Trophoblast cell (in vitro differentiated cells and primary cell): ENCODE measurements at regions not wholly inside any gene's neighbourhood (a gene's known extent, or its start where the extent isn't known, plus 50 kb on each side); places are given as distances from the start of the nearest gene placed in this dataset.

ENCODE experiments used
- DNase-seq, 2 donors: peaks; one replicate each; pipeline ENCODE4 v3.0.0-alpha.2; 2016
- H2AFZ ChIP-seq: 2 replicates; pipeline ENCODE4 v1.6.1; 2013; ENCODE audit warnings: low read length, moderate library complexity, mild to moderate bottlenecking; ENCODE audit not compliant: insufficient read depth, poor library complexity
- H2AK5ac ChIP-seq: 2 replicates; pipeline ENCODE4 v1.6.1; 2013; ENCODE audit warnings: mild to moderate bottlenecking, low read length
- H2BK120ac ChIP-seq: 2 replicates; pipeline ENCODE4 v1.6.1; 2013; ENCODE audit warnings: low read length, mild to moderate bottlenecking, moderate library complexity; ENCODE audit not compliant: insufficient read depth, poor library complexity
- H2BK12ac ChIP-seq: 2 replicates; pipeline ENCODE4 v1.6.1; 2013; ENCODE audit warnings: mild to moderate bottlenecking, low read length, moderate library complexity
- H2BK5ac ChIP-seq: 2 replicates; pipeline ENCODE4 v1.6.1; 2013; ENCODE audit warnings: low read length, low read depth, moderate library complexity, mild to moderate bottlenecking; ENCODE audit not compliant: poor library complexity
- H3K14ac ChIP-seq: 2 replicates; pipeline ENCODE4 v1.6.1; 2013; ENCODE audit warnings: mild to moderate bottlenecking, low read length
- H3K18ac ChIP-seq: 2 replicates; pipeline ENCODE4 v1.6.1; 2013; ENCODE audit warnings: mild to moderate bottlenecking, low read length
- H3K23ac ChIP-seq: 2 replicates; pipeline ENCODE4 v1.6.1; 2013; ENCODE audit warnings: low read length
- H3K27ac ChIP-seq: 2 replicates; pipeline ENCODE4 v1.5.1; 2013; ENCODE audit warnings: low read depth, mild to moderate bottlenecking, inconsistent platforms, low read length, moderate library complexity
- H3K27me3 ChIP-seq: 2 replicates; pipeline ENCODE4 v1.6.1; 2013; ENCODE audit warnings: inconsistent platforms, mild to moderate bottlenecking, low read length, moderate library complexity; ENCODE audit not compliant: insufficient read depth
- H3K36me3 ChIP-seq, 2 experiments: 1 replicate in 1 of 2; 2 replicates in 1 of 2; pipeline ENCODE4 v1.6.1; 2013; ENCODE audit warnings: low read length in 2 of 2, mild to moderate bottlenecking in 2 of 2, moderate library complexity in 1 of 2; ENCODE audit not compliant: insufficient read depth in 2 of 2, control insufficient read depth in 1 of 2
- H3K4ac ChIP-seq: 2 replicates; pipeline ENCODE4 v1.6.1; 2013; ENCODE audit warnings: low read depth, mild to moderate bottlenecking, low read length, moderate library complexity
- H3K4me1 ChIP-seq, 2 experiments: 1 replicate in 1 of 2; 2 replicates in 1 of 2; pipeline ENCODE4 v1.6.1; 2013; ENCODE audit warnings: low read length in 2 of 2, mild to moderate bottlenecking in 2 of 2, moderate library complexity in 1 of 2; ENCODE audit not compliant: insufficient read depth in 2 of 2, control insufficient read depth in 1 of 2
- H3K4me2 ChIP-seq: 2 replicates; pipeline ENCODE4 v1.6.1; 2013; ENCODE audit warnings: inconsistent platforms, mild to moderate bottlenecking, low read length, moderate library complexity
- H3K4me3 ChIP-seq: 2 replicates; pipeline ENCODE4 v1.5.1; 2013; ENCODE audit warnings: mild to moderate bottlenecking, low read depth, low read length, inconsistent platforms
- H3K79me1 ChIP-seq: one replicate; pipeline ENCODE4 v1.6.1; 2013; ENCODE audit warnings: low read length
- H3K79me2 ChIP-seq: 2 replicates; pipeline ENCODE4 v1.6.1; 2013; ENCODE audit warnings: low read length, mild to moderate bottlenecking; ENCODE audit not compliant: control insufficient read depth, insufficient read depth, poor library complexity
- H3K9ac ChIP-seq: 2 replicates; pipeline ENCODE4 v1.6.1; 2013; ENCODE audit warnings: mild to moderate bottlenecking, low read length
- H3K9me3 ChIP-seq: 2 replicates; pipeline ENCODE4 v1.6.1; 2013; ENCODE audit warnings: low read depth, mild to moderate bottlenecking, control low read depth, inconsistent platforms, low read length; ENCODE audit not compliant: insufficient read depth
- H4K12ac ChIP-seq: 2 replicates; pipeline ENCODE4 v1.6.1; 2013; ENCODE audit warnings: low read depth, mild to moderate bottlenecking, low read length, moderate library complexity
- H4K8ac ChIP-seq: 2 replicates; pipeline ENCODE4 v1.6.1; 2013; ENCODE audit warnings: low read depth, mild to moderate bottlenecking, low read length, moderate library complexity
- H4K91ac ChIP-seq: one replicate; pipeline ENCODE4 v1.6.1; 2013; ENCODE audit warnings: low read depth, mild to moderate bottlenecking, low read length, moderate library complexity
- WGBS: extraction: QIAGEN DNeasy Blood & Tissue Kit; methylation state at CpG from one replicate; pipeline ENCODE4 v1.1.7; 2013; ENCODE audit warnings: missing lambda C conversion rate; ENCODE audit not compliant: insufficient read length, insufficient coverage; ENCODE audit errors: extremely low coverage; 5-methylcytosine and 5-hydroxymethylcytosine counted together

- Histone ChIP-seq H2BK5ac (no peak overlapping the region), H3K4ac (no peak overlapping the region), H3K9ac (no peak overlapping the region), H2BK12ac (no peak overlapping the region), H4K91ac (no peak overlapping the region), H2BK120ac (no peak overlapping the region), H4K12ac (no peak overlapping the region), H3K79me1 (no peaks in the 10 kb centered on the region), H2AFZ (no peak overlapping the region), H3K36me3 (no peaks in the 10 kb centered on the region), H3K4me1 (no peaks in the 10 kb centered on the region), H3K27ac (no peak overlapping the region), H3K4me3 (no peak overlapping the region), H3K9me3 (no peaks in the 10 kb centered on the region), H4K8ac (no peak overlapping the region), H3K4me2 (no peak overlapping the region), H3K18ac (no peak overlapping the region), H3K27me3 (no peaks in the 10 kb centered on the region), H3K23ac (no peak overlapping the region), H3K14ac (no peak overlapping the region), H2AK5ac (no peak overlapping the region), H3K79me2 (no peaks in the 10 kb centered on the region)
- DNase-seq = no peak
- WGBS = no CpG with 5 or more reads among the region's 15 CpGs
These were observed 97.7 kb upstream of the ATP2B2 start for GRCh38 chr3:10602769-10603768.

GRCh38 chr3:10609134-10609533 lies 103.7 kb upstream of the ATP2B2 start:
- Histone ChIP-seq H4K8ac (no peak overlapping the region), H3K14ac (no peak overlapping the region), H3K79me2 (no peaks in the 10 kb centered on the region), H3K4me1 (no peaks in the 10 kb centered on the region), H4K91ac (no peak overlapping the region), H3K18ac (no peak overlapping the region), H2AFZ (no peak overlapping the region), H2BK120ac (no peak overlapping the region), H3K27me3 (no peaks in the 10 kb centered on the region), H2BK12ac (no peak overlapping the region), H3K79me1 (no peaks in the 10 kb centered on the region), H3K9me3 (peaks cover 17% of the 10 kb centered on the region), H4K12ac (no peak overlapping the region), H2BK5ac (no peak overlapping the region), H3K36me3 (no peaks in the 10 kb centered on the region), H3K27ac (no peak overlapping the region), H3K4me2 (no peak overlapping the region), H3K4me3 (no peak overlapping the region), H3K4ac (no peak overlapping the region), H3K23ac (no peak overlapping the region), H2AK5ac (no peak overlapping the region), H3K9ac (no peak overlapping the region)
- WGBS = no CpG with 5 or more reads among the region's 13 CpGs
- DNase-seq = no peak

GRCh38 chr3:10614168-10614567 lies 108.8 kb upstream of the ATP2B2 start:
- WGBS = no CpG with 5 or more reads among the region's 7 CpGs
- no peak overlapping the region for H3K9ac ChIP-seq

GRCh38 chr3:10615715-10616114 lies 110.3 kb upstream of the ATP2B2 start:
- no CpG with 5 or more reads among the region's 2 CpGs for WGBS

More at GRCh38 chr3:10614168-10614567, 108.8 kb upstream of the ATP2B2 start:
- Histone ChIP-seq H3K36me3 (no peaks in the 10 kb centered on the region), H3K79me2 (no peaks in the 10 kb centered on the region), H3K14ac (no peak overlapping the region), H3K23ac (no peak overlapping the region), H4K12ac (no peak overlapping the region), H3K9me3 (peaks cover 18% of the 10 kb centered on the region), H2BK12ac (no peak overlapping the region), H4K8ac (no peak overlapping the region), H3K79me1 (no peaks in the 10 kb centered on the region), H2AFZ (no peak overlapping the region), H2BK120ac (no peak overlapping the region), H2BK5ac (no peak overlapping the region), H4K91ac (no peak overlapping the region), H3K4me2 (no peak overlapping the region), H3K4me3 (no peak overlapping the region), H3K4me1 (no peaks in the 10 kb centered on the region), H3K27ac (no peak overlapping the region), H3K27me3 (no peaks in the 10 kb centered on the region), H2AK5ac (no peak overlapping the region), H3K4ac (no peak overlapping the region), H3K18ac (no peak overlapping the region)
- DNase-seq = no peak

More at GRCh38 chr3:10615715-10616114, 110.3 kb upstream of the ATP2B2 start:
- no peak overlapping the region for H3K9ac ChIP-seq
- no peak overlapping the region for H4K91ac ChIP-seq
- H3K14ac ChIP-seq = no peak overlapping the region
- H2BK120ac ChIP-seq = no peak overlapping the region
- H3K27me3 ChIP-seq = no peaks in the 10 kb centered on the region
- no peak overlapping the region for H2AFZ ChIP-seq
- no peaks in the 10 kb centered on the region for H3K4me1 ChIP-seq
- H3K79me2 ChIP-seq = no peaks in the 10 kb centered on the region
- no peak for DNase-seq
- no peak overlapping the region for H2AK5ac ChIP-seq
- no peak overlapping the region for H3K4me2 ChIP-seq
- H3K23ac ChIP-seq = no peak overlapping the region
- H3K4ac ChIP-seq = no peak overlapping the region
- H3K18ac ChIP-seq = no peak overlapping the region
- no peaks in the 10 kb centered on the region for H3K36me3 ChIP-seq
- no peak overlapping the region for H4K8ac ChIP-seq
- H2BK12ac ChIP-seq = no peak overlapping the region
- no peak overlapping the region for H4K12ac ChIP-seq
- no peak overlapping the region for H3K4me3 ChIP-seq
- peaks cover 18% of the 10 kb centered on the region for H3K9me3 ChIP-seq
- H3K79me1 ChIP-seq = no peaks in the 10 kb centered on the region
- no peak overlapping the region for H2BK5ac ChIP-seq
- H3K27ac ChIP-seq = no peak overlapping the region
